Skeletal muscle satellite cell (primary cell): ENCODE measurements at regions not wholly inside any gene's neighbourhood (a gene's known extent, or its start where the extent isn't known, plus 50 kb on each side); places are given as distances from the start of the nearest gene placed in this dataset.

ENCODE experiments used
- H3K27me3 ChIP-seq: 2 replicates; pipeline ENCODE4 v1.7.0; 2013; ENCODE audit warnings: low read length; ENCODE audit not compliant: control insufficient read depth, insufficient read depth
- H3K36me3 ChIP-seq: 2 replicates; pipeline ENCODE4 v1.7.0; 2013; ENCODE audit warnings: mild to moderate bottlenecking, control low read depth, low read length; ENCODE audit not compliant: insufficient read depth
- H3K4me1 ChIP-seq: 2 replicates; pipeline ENCODE4 v1.7.0; 2013; ENCODE audit warnings: low read length; ENCODE audit not compliant: control insufficient read depth, insufficient read depth
- H3K4me2 ChIP-seq: 2 replicates; pipeline ENCODE4 v1.7.0; 2013; ENCODE audit warnings: mild to moderate bottlenecking, low read length
- H3K4me3 ChIP-seq: 2 replicates; pipeline ENCODE4 v1.7.0; 2013; ENCODE audit warnings: low read length
- H3K9ac ChIP-seq: 2 replicates; pipeline ENCODE4 v1.7.0; 2013; ENCODE audit warnings: mild to moderate bottlenecking, low read depth, low read length, moderate library complexity
- H3K9me3 ChIP-seq: replicated peaks from 2 replicates; pipeline ENCODE4 v1.7.0; 2013; ENCODE audit warnings: mild to moderate bottlenecking, control low read depth, low read length

GRCh38 chr9:78630966-78631365 lies 334.0 kb downstream of the PSAT1 start:
- H3K9me3 ChIP-seq, result no peaks in the 10 kb centered on the region
- H3K4me3 ChIP-seq, result no peak overlapping the region
- H3K36me3 ChIP-seq, result no peaks in the 10 kb centered on the region
- no peak overlapping the region for H3K4me2 ChIP-seq
- H3K27me3 ChIP-seq, result no peaks in the 10 kb centered on the region
- no peak overlapping the region for H3K9ac ChIP-seq
- H3K4me1 ChIP-seq, result no peaks in the 10 kb centered on the region

DNA sequence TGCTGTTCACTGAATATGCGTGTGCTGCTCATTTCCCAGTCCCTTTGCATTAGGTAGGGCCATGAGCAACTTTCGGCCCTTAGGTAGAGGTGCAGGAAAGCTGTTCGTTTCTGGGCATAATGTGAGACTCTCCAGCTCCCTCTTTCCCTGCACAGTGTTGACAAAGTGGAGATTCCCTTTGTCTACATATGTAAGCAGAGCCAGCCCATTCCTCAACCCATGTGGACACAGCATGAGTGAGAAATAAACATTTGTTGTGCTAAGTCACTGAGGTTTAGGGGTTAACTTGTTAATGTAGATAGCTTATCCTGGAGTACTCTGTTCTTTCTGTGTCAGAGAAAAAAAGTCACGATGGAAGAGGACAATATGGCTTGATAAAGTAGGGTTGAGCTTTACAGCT lies 343.8 kb downstream of the PSAT1 start:
- Histone ChIP-seq H3K36me3 (no peaks in the 10 kb centered on the region), H3K9ac (no peak overlapping the region), H3K4me1 (no peaks in the 10 kb centered on the region), H3K4me3 (no peak overlapping the region), H3K4me2 (no peak overlapping the region), H3K9me3 (no peaks in the 10 kb centered on the region), H3K27me3 (no peaks in the 10 kb centered on the region)

- Histone ChIP-seq H3K4me1 (no peaks in the 10 kb centered on the region), H3K9ac (no peak overlapping the region), H3K4me2 (no peak overlapping the region), H3K27me3 (no peaks in the 10 kb centered on the region), H3K4me3 (no peak overlapping the region), H3K36me3 (no peaks in the 10 kb centered on the region), H3K9me3 (no peaks in the 10 kb centered on the region)
Measured at GRCh38 chr9:78644359-78644758, 347.4 kb downstream of the PSAT1 start.

DNA sequence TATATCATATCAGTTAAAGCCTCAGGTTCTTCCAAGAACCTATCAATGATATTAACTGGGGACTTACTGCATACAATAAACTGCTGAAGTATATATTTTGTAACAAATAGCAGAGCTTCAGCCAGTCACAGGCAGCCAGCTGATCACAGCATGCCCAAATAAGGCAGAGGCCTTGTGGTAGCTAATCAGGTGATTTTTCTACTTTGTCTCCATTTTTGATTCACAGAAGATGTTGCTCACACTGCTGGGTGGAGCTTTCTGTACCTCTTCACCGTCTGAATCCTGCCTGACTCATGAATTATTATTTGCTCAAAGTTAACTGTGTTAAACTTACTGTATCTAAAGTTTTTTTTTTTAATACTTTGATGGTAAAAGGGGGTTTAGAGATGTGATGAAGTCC lies 357.4 kb downstream of the PSAT1 start:
- H3K4me3 ChIP-seq, result no peak overlapping the region
- H3K9ac ChIP-seq, result no peak overlapping the region
- H3K27me3 ChIP-seq, result no peaks in the 10 kb centered on the region
- H3K9me3 ChIP-seq, result no peaks in the 10 kb centered on the region
- H3K36me3 ChIP-seq, result no peaks in the 10 kb centered on the region
- no peak overlapping the region for H3K4me2 ChIP-seq
- no peaks in the 10 kb centered on the region for H3K4me1 ChIP-seq

DNA sequence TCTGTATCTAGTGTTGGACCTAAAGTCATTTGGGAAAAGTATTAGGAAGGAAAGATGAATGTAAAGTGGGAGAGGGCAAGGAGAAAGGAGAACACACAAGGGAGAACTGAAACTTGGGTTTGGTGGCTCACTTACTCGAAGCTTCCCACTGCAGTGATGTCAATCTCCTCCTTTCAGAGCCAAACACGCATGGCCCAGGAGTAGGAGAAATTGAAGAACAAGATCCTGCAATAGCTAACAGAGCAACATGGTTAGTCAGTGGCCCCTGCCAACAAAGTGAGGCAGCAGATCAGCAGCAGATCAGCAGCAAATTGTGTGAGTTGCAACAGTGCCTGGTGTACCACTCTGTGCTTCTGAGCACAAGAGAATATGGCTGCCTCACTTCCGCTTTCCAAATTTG lies 366.4 kb downstream of the PSAT1 start:
- Histone ChIP-seq H3K4me2 (no peak overlapping the region), H3K36me3 (no peaks in the 10 kb centered on the region)

GRCh38 chr9:78664370-78664769 lies 367.4 kb downstream of the PSAT1 start:
- H3K36me3 ChIP-seq, result no peaks in the 10 kb centered on the region
- no peak overlapping the region for H3K9ac ChIP-seq
- H3K4me1 ChIP-seq, result peaks cover 18% of the 10 kb centered on the region
- no peaks in the 10 kb centered on the region for H3K9me3 ChIP-seq
- no peak overlapping the region for H3K4me2 ChIP-seq
- no peak overlapping the region for H3K4me3 ChIP-seq
- no peaks in the 10 kb centered on the region for H3K27me3 ChIP-seq

More for the DNA sequence above, 366.4 kb downstream of the PSAT1 start:
- no peaks in the 10 kb centered on the region for H3K9me3 ChIP-seq
- no peaks in the 10 kb centered on the region for H3K27me3 ChIP-seq
- H3K4me3 ChIP-seq, result no peak overlapping the region
- no peak overlapping the region for H3K9ac ChIP-seq
- H3K4me1 ChIP-seq, result peaks cover 15% of the 10 kb centered on the region

- Histone ChIP-seq H3K4me2 (no peak overlapping the region), H3K4me1 (peaks cover 18% of the 10 kb centered on the region), H3K9ac (no peak overlapping the region), H3K27me3 (no peaks in the 10 kb centered on the region), H3K36me3 (no peaks in the 10 kb centered on the region), H3K4me3 (no peak overlapping the region), H3K9me3 (no peaks in the 10 kb centered on the region)
Measured at GRCh38 chr9:78666818-78667414, 370.0 kb downstream of the PSAT1 start.

DNA sequence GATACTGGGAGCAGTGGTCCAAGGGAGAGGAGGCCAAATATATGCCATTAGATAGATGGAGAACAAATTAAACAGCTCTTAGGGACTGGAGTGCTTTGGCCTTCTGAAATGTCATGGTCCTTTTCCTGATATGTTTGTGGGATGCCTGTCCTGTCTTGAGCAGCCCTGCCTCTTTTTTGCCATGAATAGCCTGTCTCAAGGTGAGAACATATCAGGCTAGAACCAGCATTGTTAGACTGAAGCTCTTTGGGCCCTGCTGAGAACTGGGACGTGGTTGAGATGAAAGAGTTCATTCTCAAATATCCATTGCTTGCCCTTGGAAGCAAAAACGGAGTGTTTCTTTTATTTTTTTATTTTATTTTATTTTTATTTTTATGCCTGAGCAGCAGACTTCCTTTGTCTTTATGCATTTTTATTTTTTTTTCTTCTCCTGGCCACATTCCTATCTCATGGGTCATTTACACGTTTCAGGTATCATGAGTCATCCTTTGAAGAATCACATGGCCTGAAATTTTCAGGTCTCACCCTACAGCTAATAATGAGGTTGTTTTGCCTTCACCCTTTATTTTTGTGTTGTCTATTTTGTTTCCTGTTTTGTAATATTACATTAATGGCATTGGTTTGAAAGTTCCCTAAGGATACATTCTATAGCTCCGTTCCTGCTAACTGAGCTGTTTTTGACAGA lies 371.4 kb downstream of the PSAT1 start:
- no peak overlapping the region for H3K4me3 ChIP-seq
- H3K36me3 ChIP-seq, result no peaks in the 10 kb centered on the region
- no peak overlapping the region for H3K4me2 ChIP-seq
- no peaks in the 10 kb centered on the region for H3K9me3 ChIP-seq
- H3K4me1 ChIP-seq, result peaks cover 18% of the 10 kb centered on the region
- no peaks in the 10 kb centered on the region for H3K27me3 ChIP-seq
- no peak overlapping the region for H3K9ac ChIP-seq

GRCh38 chr9:78669591-78669990 lies 372.7 kb downstream of the PSAT1 start:
- no peak overlapping the region for H3K4me3 ChIP-seq
- H3K36me3 ChIP-seq, result no peaks in the 10 kb centered on the region
- no peak overlapping the region for H3K9ac ChIP-seq
- peaks cover 18% of the 10 kb centered on the region for H3K4me1 ChIP-seq
- H3K9me3 ChIP-seq, result no peaks in the 10 kb centered on the region
- no peaks in the 10 kb centered on the region for H3K27me3 ChIP-seq
- H3K4me2 ChIP-seq, result no peak overlapping the region

- Histone ChIP-seq H3K27me3 (no peaks in the 10 kb centered on the region), H3K4me2 (no peak overlapping the region), H3K4me3 (no peak overlapping the region), H3K36me3 (no peaks in the 10 kb centered on the region), H3K9ac (no peak overlapping the region), H3K9me3 (no peaks in the 10 kb centered on the region), H3K4me1 (peaks cover 24% of the 10 kb centered on the region)
Measured at GRCh38 chr9:78671785-78672184, 374.9 kb downstream of the PSAT1 start.

DNA sequence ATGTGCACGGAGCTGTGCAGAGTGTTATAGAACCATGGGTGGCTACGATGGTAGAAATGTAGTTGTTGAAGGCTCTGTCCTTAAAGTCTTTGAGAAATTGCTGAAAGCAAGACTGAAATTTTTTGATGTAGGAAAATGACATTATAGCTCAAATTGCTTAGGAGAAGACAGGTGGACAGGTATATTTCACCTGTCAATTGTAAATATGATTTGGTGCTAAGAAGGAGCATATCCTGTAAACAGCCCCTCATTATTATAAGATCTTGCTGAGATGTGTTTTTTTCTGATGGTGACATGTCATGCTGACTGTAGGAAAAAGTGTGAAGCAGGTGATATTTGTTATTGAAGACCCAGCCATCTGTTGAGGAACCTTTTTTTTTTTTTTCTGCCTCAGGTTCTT lies 377.9 kb downstream of the PSAT1 start:
- H3K4me3 ChIP-seq, result no peak overlapping the region
- no peaks in the 10 kb centered on the region for H3K27me3 ChIP-seq
- H3K9ac ChIP-seq, result no peak overlapping the region
- H3K4me1 ChIP-seq, result peaks cover 19% of the 10 kb centered on the region
- H3K9me3 ChIP-seq, result no peaks in the 10 kb centered on the region
- H3K4me2 ChIP-seq, result no peak overlapping the region
- no peaks in the 10 kb centered on the region for H3K36me3 ChIP-seq

- no peaks in the 10 kb centered on the region for H3K9me3 ChIP-seq
Measured at GRCh38 chr9:78676009-78676408, 379.1 kb downstream of the PSAT1 start.

More at GRCh38 chr9:78676009-78676408, 379.1 kb downstream of the PSAT1 start:
- Histone ChIP-seq H3K9ac (peak overlapping the region; percentile 42), H3K36me3 (no peaks in the 10 kb centered on the region), H3K4me1 (peaks cover 19% of the 10 kb centered on the region), H3K4me3 (no peak overlapping the region), H3K27me3 (no peaks in the 10 kb centered on the region), H3K4me2 (peak overlapping the region; percentile 8)
